ENCODE measurements at regions not wholly inside any gene's neighbourhood (a gene's known extent, or its start where the extent isn't known, plus 50 kb on each side); places are given as distances from the start of the nearest gene placed in this dataset.

DNA sequence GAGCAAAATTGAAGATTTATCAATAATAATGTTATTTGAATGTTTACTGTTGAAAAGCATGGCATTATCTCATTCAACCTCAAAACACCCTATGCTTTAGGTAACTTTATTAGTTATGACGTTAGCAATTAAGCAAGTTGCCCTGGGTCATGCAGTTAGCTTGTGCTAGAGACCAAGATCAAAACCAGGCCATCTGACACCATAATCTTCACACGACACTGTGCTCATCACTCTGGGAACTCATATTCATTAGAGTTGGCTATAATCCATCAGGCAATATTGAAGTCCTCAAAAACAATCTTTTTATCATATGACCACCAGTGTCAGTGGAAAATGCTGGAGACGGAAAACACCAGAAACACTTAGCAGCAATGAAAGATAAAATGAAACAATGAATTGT lies 253.5 kb downstream of the PCDH20 start:
- TF ChIP-seq SUZ12 (IDR thresholded peaks at IDR 0.05), result no peak
- TF ChIP-seq, protein P1, sequence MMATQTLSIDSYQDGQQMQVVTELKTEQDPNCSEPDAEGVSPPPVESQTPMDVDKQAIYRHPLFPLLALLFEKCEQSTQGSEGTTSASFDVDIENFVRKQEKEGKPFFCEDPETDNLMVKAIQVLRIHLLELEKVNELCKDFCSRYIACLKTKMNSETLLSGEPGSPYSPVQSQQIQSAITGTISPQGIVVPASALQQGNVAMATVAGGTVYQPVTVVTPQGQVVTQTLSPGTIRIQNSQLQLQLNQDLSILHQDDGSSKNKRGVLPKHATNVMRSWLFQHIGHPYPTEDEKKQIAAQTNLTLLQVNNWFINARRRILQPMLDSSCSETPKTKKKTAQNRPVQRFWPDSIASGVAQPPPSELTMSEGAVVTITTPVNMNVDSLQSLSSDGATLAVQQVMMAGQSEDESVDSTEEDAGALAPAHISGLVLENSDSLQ (IDR thresholded peaks at IDR 0.05), result no peak
- TF ChIP-seq FOXK2 (IDR thresholded peaks at IDR 0.05), result no peak
- TF ChIP-seq ELF4 (IDR thresholded peaks at IDR 0.05), result no peak
- TF ChIP-seq SP1 (IDR thresholded peaks at IDR 0.05), result no peak
- TF ChIP-seq NFRKB (IDR thresholded peaks at IDR 0.05), result no peak
- no peak for TF ChIP-seq BHLHE40 (IDR thresholded peaks at IDR 0.05; ENCODE audit: borderline replicate concordance)
